GM21423 (cell line): ENCODE measurements at regions not wholly inside any gene's neighbourhood (a gene's known extent, or its start where the extent isn't known, plus 50 kb on each side); places are given as distances from the start of the nearest gene placed in this dataset.

Experiments used
- ATAC-seq: cut with Tn5 transposase; IDR thresholded peaks from one replicate; pipeline ENCODE4 v1.9.1; 2021; ENCODE audit warnings: mild to moderate bottlenecking, moderate library complexity; ENCODE audit not compliant: unreplicated experiment

GRCh38 chr18:78566065-78566464 is 413.6 kb upstream of the SALL3 start:
- no peak for ATAC-seq

- no peak for ATAC-seq
Measured at GRCh38 chr18:78566720-78567119, 412.9 kb upstream of the SALL3 start.

- no peak for ATAC-seq
Measured at GRCh38 chr18:78571063-78571785, 408.4 kb upstream of the SALL3 start.

GRCh38 chr18:78571831-78572347 is 407.7 kb upstream of the SALL3 start:
- no peak for ATAC-seq

- no peak for ATAC-seq
Measured at GRCh38 chr18:78573773-78574172, 405.8 kb upstream of the SALL3 start.

- ATAC-seq = no peak
Measured at GRCh38 chr18:78576967-78577366, 402.7 kb upstream of the SALL3 start.

GRCh38 chr18:78579449-78579848 is 400.2 kb upstream of the SALL3 start:
- ATAC-seq = no peak

- ATAC-seq = no peak
Measured at GRCh38 chr18:78579854-78580577, 399.6 kb upstream of the SALL3 start.

GRCh38 chr18:78580835-78581339 is 398.7 kb upstream of the SALL3 start:
- no peak for ATAC-seq

GRCh38 chr18:78582181-78582709 is 397.4 kb upstream of the SALL3 start:
- no peak for ATAC-seq

GRCh38 chr18:78582898-78583738 is 396.5 kb upstream of the SALL3 start:
- no peak for ATAC-seq

- no peak for ATAC-seq
Measured at GRCh38 chr18:78583739-78584458, 395.7 kb upstream of the SALL3 start.

GRCh38 chr18:78584459-78585022 is 395.1 kb upstream of the SALL3 start:
- no peak for ATAC-seq

GRCh38 chr18:78586586-78586985 is 393.0 kb upstream of the SALL3 start:
- ATAC-seq = no peak

- ATAC-seq = no peak
Measured at GRCh38 chr18:78587096-78587495, 392.5 kb upstream of the SALL3 start.

GRCh38 chr18:78587626-78588600 is 391.7 kb upstream of the SALL3 start:
- no peak for ATAC-seq

- no peak for ATAC-seq
Measured at GRCh38 chr18:78589916-78590437, 389.6 kb upstream of the SALL3 start.

- no peak for ATAC-seq
Measured at GRCh38 chr18:78595453-78595852, 384.2 kb upstream of the SALL3 start.
